ENCODE measurements at regions not wholly inside any gene's neighbourhood (a gene's known extent, or its start where the extent isn't known, plus 50 kb on each side); places are given as distances from the start of the nearest gene placed in this dataset.
"Not testable (repeated sequence)": the region's sequence is repeated elsewhere in the genome, so short reads cannot be mapped to it uniquely, and the experiment has no call there.

GRCh38 chr16:6771956-6772355 is 560.7 kb upstream of the RBFOX1 start:
- H3K27me3 ChIP-seq, result no peaks in the 10 kb centered on the region
- ATAC-seq (ENCODE audit: low FRiP score in 2 of 2), result no peak
- no peak for DNase-seq
- no peaks in the 10 kb centered on the region for H3K4me1 ChIP-seq
- no peaks in the 10 kb centered on the region for H3K36me3 ChIP-seq
- no peak overlapping the region for H3K4me3 ChIP-seq
- TF ChIP-seq POLR2AphosphoS5 (IDR thresholded peaks at IDR 0.05) (no peak), EP300 (IDR thresholded peaks at IDR 0.05) (no peak)
- no peak overlapping the region for H3K27ac ChIP-seq
- 34 to 36% methylated on average over 4 of the region's 4 CpGs for WGBS, 2 donors
- H3K9me3 ChIP-seq, result no peaks in the 10 kb centered on the region

- H3K4me1 ChIP-seq, result no peaks in the 10 kb centered on the region
- no peaks in the 10 kb centered on the region for H3K9me3 ChIP-seq
- no peaks in the 10 kb centered on the region for H3K36me3 ChIP-seq
- no peak overlapping the region for H3K27ac ChIP-seq
- ATAC-seq (ENCODE audit: low FRiP score in 2 of 2), result no peak
- 60 to 68% methylated on average over 9 of the region's 9 CpGs for WGBS, 2 donors
- no peak for DNase-seq
- no peak for TF ChIP-seq POLR2AphosphoS5 (IDR thresholded peaks at IDR 0.05)
- H3K27me3 ChIP-seq, result no peaks in the 10 kb centered on the region
- H3K4me3 ChIP-seq, result no peak overlapping the region
Observed at GRCh38 chr16:6753553-6753952, 579.1 kb upstream of the RBFOX1 start.

GRCh38 chr16:6751191-6751590 is 581.5 kb upstream of the RBFOX1 start:
- WGBS, 2 donors, result 61 to 76% methylated on average over 1 of the region's 1 CpG
- Histone ChIP-seq H3K9me3 (no peaks in the 10 kb centered on the region), H3K27ac (no peak overlapping the region), H3K4me1 (no peaks in the 10 kb centered on the region), H3K27me3 (no peaks in the 10 kb centered on the region), H3K4me3 (no peak overlapping the region), H3K36me3 (no peaks in the 10 kb centered on the region)
- TF ChIP-seq POLR2A (IDR thresholded peaks at IDR 0.05) (no peak), CTCF (IDR thresholded peaks at IDR 0.05) (no peak), EP300 (IDR thresholded peaks at IDR 0.05) (no peak), POLR2AphosphoS5 (IDR thresholded peaks at IDR 0.05) (no peak)
- DNase-seq (no peak), ATAC-seq (ENCODE audit: low FRiP score in 2 of 2) (no peak)

GRCh38 chr16:6749698-6750097 is 582.9 kb upstream of the RBFOX1 start:
- no peak for ATAC-seq (ENCODE audit: low FRiP score in 2 of 2)

GRCh38 chr16:6736302-6736701 is 596.3 kb upstream of the RBFOX1 start:
- not testable (repeated sequence) for DNase-seq; H3K4me1 ChIP-seq; H3K27ac ChIP-seq; H3K9me3 ChIP-seq; H3K36me3 ChIP-seq; ATAC-seq (ENCODE audit: low FRiP score in 2 of 2); H3K27me3 ChIP-seq; H3K4me3 ChIP-seq
- 36 to 54% methylated on average over 2 of the region's 2 CpGs for WGBS, 2 donors

More at GRCh38 chr16:6749698-6750097, 582.9 kb upstream of the RBFOX1 start:
- TF ChIP-seq POLR2A (IDR thresholded peaks at IDR 0.05) (no peak), EP300 (IDR thresholded peaks at IDR 0.05) (no peak), POLR2AphosphoS5 (IDR thresholded peaks at IDR 0.05) (no peak), CTCF (IDR thresholded peaks at IDR 0.05) (no peak)
- Histone ChIP-seq H3K36me3 (no peaks in the 10 kb centered on the region), H3K4me1 (no peaks in the 10 kb centered on the region), H3K4me3 (no peak overlapping the region), H3K27me3 (no peaks in the 10 kb centered on the region), H3K27ac (no peak overlapping the region), H3K9me3 (no peaks in the 10 kb centered on the region)
- WGBS, 2 donors, result 33 to 43% methylated on average over 4 of the region's 4 CpGs
- no peak for DNase-seq

GRCh38 chr16:6735631-6736030 is 597.0 kb upstream of the RBFOX1 start:
- no peaks in the 10 kb centered on the region for H3K36me3 ChIP-seq
- no peak for TF ChIP-seq POLR2AphosphoS5 (IDR thresholded peaks at IDR 0.05)
- TF ChIP-seq CTCF (IDR thresholded peaks at IDR 0.05), result no peak
- no peak for TF ChIP-seq POLR2A (IDR thresholded peaks at IDR 0.05)
- TF ChIP-seq EP300 (IDR thresholded peaks at IDR 0.05), result no peak

More at GRCh38 chr16:6735631-6736030, 597.0 kb upstream of the RBFOX1 start:
- DNase-seq (no peak), ATAC-seq (ENCODE audit: low FRiP score in 2 of 2) (no peak)
- no peaks in the 10 kb centered on the region for H3K27me3 ChIP-seq
- no peaks in the 10 kb centered on the region for H3K4me1 ChIP-seq
- no peak overlapping the region for H3K4me3 ChIP-seq
- 17 to 18% methylated on average over 3 of the region's 3 CpGs for WGBS, 2 donors
- no peaks in the 10 kb centered on the region for H3K9me3 ChIP-seq
- H3K27ac ChIP-seq, result no peak overlapping the region
